ENCODE measurements at regions not wholly inside any gene's neighbourhood (a gene's known extent, or its start where the extent isn't known, plus 50 kb on each side); places are given as distances from the start of the nearest gene placed in this dataset.
A peak's percentile ranks its signal among the peaks of the same experiment; 100 is the strongest.
"Not testable (repeated sequence)": the region's sequence is repeated elsewhere in the genome, so short reads cannot be mapped to it uniquely, and the experiment has no call there.

GRCh38 chr3:137647179-137647578, 116.9 kb upstream of the SOX14 start:
- DNase-seq: no peak

GRCh38 chr3:137669519-137670060, 94.5 kb upstream of the SOX14 start:
- no peak for DNase-seq

- peak; percentile 19 for DNase-seq
Measured at GRCh38 chr3:137687181-137687879, 76.8 kb upstream of the SOX14 start.

- no peak for DNase-seq
Measured at GRCh38 chr3:137692803-137693431, 71.2 kb upstream of the SOX14 start.

DNA sequence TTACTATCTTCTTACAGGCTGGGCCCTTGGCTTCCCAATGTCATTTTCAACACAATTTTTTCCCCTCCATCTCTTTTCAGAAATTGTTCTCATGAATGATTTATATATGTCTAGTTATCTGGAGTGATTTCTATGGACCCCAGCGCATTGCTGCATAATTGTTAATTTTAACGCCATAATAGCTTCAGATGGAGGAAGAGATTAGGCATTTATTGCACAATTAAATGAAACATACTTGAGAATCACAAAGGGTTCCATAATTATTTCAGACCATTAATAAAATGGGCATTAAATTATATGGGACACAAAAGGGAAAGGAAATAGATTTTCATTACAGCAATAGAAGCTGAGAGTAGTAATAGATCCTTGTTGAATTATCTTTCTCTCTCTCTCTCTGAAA, 70.3 kb upstream of the SOX14 start:
- no peak for DNase-seq

DNA sequence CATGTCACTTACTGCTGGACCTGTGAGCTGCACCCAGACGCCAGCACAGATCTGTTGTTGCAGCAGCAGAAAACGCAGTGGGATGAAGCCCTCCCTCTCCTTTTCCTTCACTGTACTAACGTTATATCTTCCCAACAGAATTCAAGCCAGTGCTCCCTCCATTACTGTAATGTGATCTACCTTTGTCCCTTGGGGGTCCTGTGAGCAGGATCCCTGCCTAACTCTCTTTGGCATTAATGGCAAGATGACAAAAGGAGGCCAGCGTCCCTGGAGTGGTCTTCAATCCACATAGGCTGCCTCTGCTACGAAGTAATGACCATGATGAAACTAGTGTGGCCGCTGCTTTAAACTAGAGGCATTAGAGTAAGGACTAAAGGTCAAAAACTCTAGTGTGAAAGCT, 69.3 kb upstream of the SOX14 start:
- no peak for DNase-seq

DNA sequence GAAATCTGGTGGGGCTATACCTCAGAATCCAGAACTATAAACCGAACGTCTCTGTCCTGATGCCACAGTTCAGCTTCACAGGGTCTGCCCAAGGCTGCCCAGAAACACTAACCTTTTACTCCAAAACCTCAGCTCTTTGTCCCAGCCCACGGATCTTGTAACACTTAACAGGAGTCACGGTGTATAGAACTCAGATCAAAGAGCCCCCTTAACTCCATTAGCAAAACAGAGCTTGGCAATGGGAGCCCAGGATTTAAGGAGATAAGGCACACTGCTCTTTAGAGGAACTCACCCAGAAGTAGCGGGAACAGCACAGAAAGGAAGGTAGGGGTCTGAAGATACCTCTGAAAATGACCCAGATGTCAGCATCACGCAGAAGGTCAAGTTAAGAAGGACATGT, 68.8 kb upstream of the SOX14 start:
- no peak for DNase-seq

- no peak for DNase-seq
Measured at GRCh38 chr3:137709011-137709601, 55.0 kb upstream of the SOX14 start.

DNA sequence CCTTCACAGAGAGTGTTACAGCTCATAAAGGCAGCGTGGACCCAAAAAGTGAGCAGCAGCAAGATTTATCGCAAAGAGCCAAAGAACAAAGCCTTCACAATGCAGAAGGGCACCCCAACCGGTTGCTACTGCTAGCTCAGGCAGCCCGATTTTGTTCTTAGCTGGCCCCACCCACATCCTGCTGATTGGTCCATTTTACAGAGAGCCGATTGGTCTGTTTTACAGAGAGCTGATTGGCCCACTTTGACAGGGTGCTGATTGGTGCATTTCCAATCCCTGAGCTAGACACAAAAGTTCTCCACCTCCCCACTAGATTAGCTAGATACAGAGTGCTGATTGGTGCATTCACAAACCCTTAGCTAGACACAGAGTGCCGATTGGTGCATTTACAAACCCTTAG, 50.1 kb upstream of the SOX14 start:
- DNase-seq: not testable (repeated sequence)

Data from NCI-H1048 (cell line).